OCI-LY7 (cell line): ENCODE measurements at regions not wholly inside any gene's neighbourhood (a gene's known extent, or its start where the extent isn't known, plus 50 kb on each side); places are given as distances from the start of the nearest gene placed in this dataset.
"Not testable (repeated sequence)": the region's sequence is repeated elsewhere in the genome, so short reads cannot be mapped to it uniquely, and the experiment has no call there.

Experiments
- BruUV-seq: library from RNA; stranded (reverse); fragments of 400-500 nt; replicated peaks from 2 replicates; lab custom pipeline; 2021; lab: Mats Ljungman, UMichigan
- CTCF ChIA-PET: fragments of 300-600 bp; sonication (Branson Sonifier 250); formaldehyde crosslinking; loops from one replicate; lab custom pipeline; 2022; ENCODE audit warnings: antibody characterized with exemption; ENCODE audit not compliant: unreplicated experiment; lab: Charles Lee
- POLR2A ChIA-PET: fragments of 300-600 bp; sonication (Branson Sonifier 250); formaldehyde crosslinking; loops from one replicate; lab custom pipeline; 2022; ENCODE audit warnings: antibody characterized with exemption; lab: Charles Lee
- DNase-seq: peaks from one replicate; pipeline ENCODE4 v3.0.0-alpha.2; 2015; ENCODE audit warnings: low spot score
- H2AFZ ChIP-seq: fragments of 200-600 bp; sonication (generic), shearing (Covaris generic); 2 replicates; pipeline ENCODE4 v1.6.1; 2014; ENCODE audit warnings: mild to moderate bottlenecking, antibody characterized with exemption, low read length, moderate library complexity
- H3K27ac ChIP-seq: fragments of 200-600 bp; sonication (generic); 2 replicates; pipeline ENCODE4 v1.5.1; 2014; ENCODE audit warnings: mixed run types, low read depth, mild to moderate bottlenecking, moderate library complexity, low read length, inconsistent platforms; ENCODE audit not compliant: poor library complexity, severe bottlenecking
- H3K36me3 ChIP-seq: fragments of 200-600 bp; sonication (generic); 2 replicates; pipeline ENCODE4 v1.6.1; 2014; ENCODE audit warnings: mild to moderate bottlenecking, antibody characterized with exemption, low read length, moderate library complexity, mixed read lengths; ENCODE audit not compliant: insufficient read depth
- H3K4me1 ChIP-seq: fragments of 200-600 bp; sonication (generic); 2 replicates; pipeline ENCODE4 v1.5.1; 2014; ENCODE audit warnings: mild to moderate bottlenecking, low read length; ENCODE audit not compliant: insufficient read depth, poor library complexity, severe bottlenecking
- H3K4me2 ChIP-seq: fragments of 200-600 bp; sonication (generic); 2 replicates; pipeline ENCODE4 v1.6.1; 2014; ENCODE audit warnings: mild to moderate bottlenecking, low read length
- H3K4me3 ChIP-seq: fragments of 200-600 bp; sonication (generic); 2 replicates; pipeline ENCODE4 v1.5.1; 2014; ENCODE audit warnings: mild to moderate bottlenecking, low read depth, low read length; ENCODE audit not compliant: poor library complexity, severe bottlenecking
- H3K79me2 ChIP-seq: fragments of 200-600 bp; sonication (generic); 2 replicates; pipeline ENCODE4 v1.6.1; 2016; ENCODE audit warnings: low read depth, mild to moderate bottlenecking, low read length, moderate library complexity, mixed read lengths; ENCODE audit not compliant: insufficient read depth
- H3K9me2 ChIP-seq: fragments of 200-600 bp; sonication (generic); 2 replicates; pipeline ENCODE4 v1.6.1; 2016; ENCODE audit warnings: mild to moderate bottlenecking, low read length, mixed read lengths; ENCODE audit not compliant: insufficient read depth
- H3K9me3 ChIP-seq: fragments of 200-600 bp; sonication (generic); 2 replicates; pipeline ENCODE4 v1.6.1; 2014; ENCODE audit warnings: mild to moderate bottlenecking, mixed run types, low read length, mixed read lengths
- H4K20me1 ChIP-seq: fragments of 200-600 bp; sonication (generic); 2 replicates; pipeline ENCODE4 v1.6.1; 2014; ENCODE audit warnings: mild to moderate bottlenecking, antibody characterized with exemption, low read length, moderate library complexity, mixed read lengths; ENCODE audit not compliant: insufficient read depth
- EZH2phosphoT487 ChIP-seq: fragments of 200-600 bp; sonication (generic); IDR thresholded peaks from 2 replicates; pipeline ENCODE4 v1.6.1; 2018; ENCODE audit warnings: low read depth, borderline replicate concordance, mild to moderate bottlenecking, mixed run types, antibody characterized with exemption, low read length, moderate library complexity, mixed read lengths
- intact Hi-C: fragments of 100-400 bp; cut with micrococcal nuclease; formaldehyde crosslinking; loops from one replicate; pipeline ENCODE4 v1.10.0; 2022; ENCODE audit not compliant: unreplicated experiment
- TF ChIP-seq, protein P1 (sequence below): fragments of 200-600 bp; sonication (generic); conservative IDR thresholded peaks from 2 replicates; pipeline ENCODE4 v1.5.1; 2014; ENCODE audit warnings: mild to moderate bottlenecking, antibody characterized with exemption, low read length, moderate library complexity, mixed read lengths

DNA sequence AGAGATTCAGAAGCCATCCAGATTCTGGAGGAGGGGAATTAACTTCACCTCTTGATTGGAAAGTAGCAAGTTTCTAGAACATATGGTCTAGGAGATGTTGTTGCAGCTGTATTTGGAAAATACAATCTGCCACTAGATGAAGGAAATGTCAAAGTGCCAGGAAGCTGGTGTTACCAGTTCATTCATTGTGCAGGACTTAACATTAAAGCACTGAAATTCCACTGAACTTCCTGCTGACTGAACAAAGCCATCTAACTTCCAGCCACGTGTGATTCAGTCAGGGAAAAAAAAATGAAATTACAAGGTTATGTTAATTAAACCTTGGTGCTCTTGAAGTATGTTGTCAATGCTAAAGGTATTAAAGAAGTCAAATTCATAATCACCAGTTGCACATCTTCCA lies 321.5 kb upstream of the SASH1 start:
- CTCF ChIA-PET = no interaction called here
- no peaks in the 10 kb centered on the region for H3K9me2 ChIP-seq
- H3K36me3 ChIP-seq = no peaks in the 10 kb centered on the region
- H2AFZ ChIP-seq = no peak overlapping the region
- POLR2A ChIA-PET = no interaction called here
- no peaks in the 10 kb centered on the region for H3K4me1 ChIP-seq
- no peak overlapping the region for H3K27ac ChIP-seq
- no peaks in the 10 kb centered on the region for H3K9me3 ChIP-seq
- H3K4me2 ChIP-seq = no peak overlapping the region
- no peak for DNase-seq
- no peak for TF ChIP-seq EZH2phosphoT487
- TF ChIP-seq, protein P1, sequence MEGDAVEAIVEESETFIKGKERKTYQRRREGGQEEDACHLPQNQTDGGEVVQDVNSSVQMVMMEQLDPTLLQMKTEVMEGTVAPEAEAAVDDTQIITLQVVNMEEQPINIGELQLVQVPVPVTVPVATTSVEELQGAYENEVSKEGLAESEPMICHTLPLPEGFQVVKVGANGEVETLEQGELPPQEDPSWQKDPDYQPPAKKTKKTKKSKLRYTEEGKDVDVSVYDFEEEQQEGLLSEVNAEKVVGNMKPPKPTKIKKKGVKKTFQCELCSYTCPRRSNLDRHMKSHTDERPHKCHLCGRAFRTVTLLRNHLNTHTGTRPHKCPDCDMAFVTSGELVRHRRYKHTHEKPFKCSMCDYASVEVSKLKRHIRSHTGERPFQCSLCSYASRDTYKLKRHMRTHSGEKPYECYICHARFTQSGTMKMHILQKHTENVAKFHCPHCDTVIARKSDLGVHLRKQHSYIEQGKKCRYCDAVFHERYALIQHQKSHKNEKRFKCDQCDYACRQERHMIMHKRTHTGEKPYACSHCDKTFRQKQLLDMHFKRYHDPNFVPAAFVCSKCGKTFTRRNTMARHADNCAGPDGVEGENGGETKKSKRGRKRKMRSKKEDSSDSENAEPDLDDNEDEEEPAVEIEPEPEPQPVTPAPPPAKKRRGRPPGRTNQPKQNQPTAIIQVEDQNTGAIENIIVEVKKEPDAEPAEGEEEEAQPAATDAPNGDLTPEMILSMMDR = no peak
- H4K20me1 ChIP-seq = no peaks in the 10 kb centered on the region
- intact Hi-C loops = no loop called here
- no TSS peak for BruUV-seq
- H3K79me2 ChIP-seq = no peaks in the 10 kb centered on the region
- H3K4me3 ChIP-seq = no peak overlapping the region

DNA sequence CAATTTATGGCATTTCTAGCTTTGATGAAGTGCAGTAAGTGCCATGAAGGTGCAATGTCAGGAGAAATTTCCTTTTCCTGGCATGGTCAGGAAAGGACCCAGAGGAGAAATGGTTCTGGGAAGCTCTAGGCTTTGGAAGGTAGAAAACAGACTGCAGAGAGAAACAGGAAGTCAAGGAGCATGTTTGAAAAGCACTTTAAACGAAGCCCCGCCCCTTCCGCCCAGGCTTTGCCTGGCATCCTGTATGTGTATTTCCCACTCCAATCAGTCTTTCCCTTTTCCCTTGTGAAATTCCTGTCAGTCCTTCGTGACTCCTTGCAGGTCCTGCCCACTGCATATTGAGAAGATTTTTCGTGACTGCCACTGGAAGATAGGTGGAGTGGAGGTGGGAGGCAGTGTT lies 320.9 kb upstream of the SASH1 start:
- intact Hi-C loops = no loop called here
- Histone ChIP-seq H3K36me3 (no peaks in the 10 kb centered on the region), H4K20me1 (no peaks in the 10 kb centered on the region), H3K4me1 (no peaks in the 10 kb centered on the region), H3K79me2 (no peaks in the 10 kb centered on the region), H3K9me3 (no peaks in the 10 kb centered on the region), H3K9me2 (no peaks in the 10 kb centered on the region), H3K4me2 (no peak overlapping the region), H3K27ac (no peak overlapping the region), H3K4me3 (no peak overlapping the region), H2AFZ (no peak overlapping the region)
- POLR2A ChIA-PET = interaction anchor here (0.6 kb wide), 1 partner anchor 846 kb away, joined by 3 read pairs; no protein-coding TSS in a partner anchor
- no TSS peak for BruUV-seq
- no peak for DNase-seq
- CTCF ChIA-PET = no interaction called here
- TF ChIP-seq, protein P1 = no peak
- no peak for TF ChIP-seq EZH2phosphoT487

DNA sequence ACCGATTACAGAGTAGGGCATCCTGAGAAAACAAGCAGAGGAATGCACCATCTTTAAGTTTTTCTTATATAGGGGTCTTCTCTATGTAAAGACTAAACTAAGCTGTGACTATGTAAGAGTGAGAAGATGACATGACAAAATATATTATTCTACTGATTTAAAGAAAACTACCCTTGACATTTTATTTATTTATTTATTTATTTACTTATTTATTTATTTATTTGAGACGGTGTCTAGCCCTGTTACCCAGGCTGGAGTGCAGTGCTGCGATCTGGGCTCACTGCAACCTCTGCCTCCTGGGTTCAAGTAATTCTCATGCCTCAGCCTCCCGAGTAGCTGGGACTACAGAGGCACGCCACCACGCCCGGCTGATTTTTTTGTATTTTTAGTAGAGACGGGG lies 320.4 kb upstream of the SASH1 start:
- H3K36me3 ChIP-seq, H3K9me2 ChIP-seq, DNase-seq, H3K9me3 ChIP-seq, H3K27ac ChIP-seq, H4K20me1 ChIP-seq, CTCF ChIA-PET, H3K4me3 ChIP-seq, H2AFZ ChIP-seq, H3K4me1 ChIP-seq, intact Hi-C loops, H3K79me2 ChIP-seq, H3K4me2 ChIP-seq, BruUV-seq: not testable (repeated sequence)
- POLR2A ChIA-PET = interaction anchor here (0.5 kb wide), 1 partner anchor 473 kb away, joined by 4 read pairs; no protein-coding TSS in a partner anchor
